Thyroid gland (tissue), 4 donors: ENCODE measurements at regions not wholly inside any gene's neighbourhood (a gene's known extent, or its start where the extent isn't known, plus 50 kb on each side); places are given as distances from the start of the nearest gene placed in this dataset.

Experiments used
- POLR2A ChIP-seq, 2 donors: fragments of 450-650 bp; IDR thresholded peaks; one replicate each; pipeline ENCODE4 v1.6.1; 2017; ENCODE audit warnings: antibody characterized with exemption in 2 of 2, mild to moderate bottlenecking in 2 of 2, moderate library complexity in 1 of 2
- TF ChIP-seq, protein P1 (sequence below), 6 experiments: fragments of 200-600 bp in 3 of 6; fragments of 450-650 bp in 3 of 6; sonication (generic) in 3 of 6; IDR thresholded peaks; one replicate each; pipeline ENCODE4 v1.5.1; 2016 to 2019; ENCODE audit warnings: antibody characterized with exemption in 6 of 6, mild to moderate bottlenecking in 2 of 6, inconsistent platforms in 1 of 6, moderate library complexity in 1 of 6

DNA sequence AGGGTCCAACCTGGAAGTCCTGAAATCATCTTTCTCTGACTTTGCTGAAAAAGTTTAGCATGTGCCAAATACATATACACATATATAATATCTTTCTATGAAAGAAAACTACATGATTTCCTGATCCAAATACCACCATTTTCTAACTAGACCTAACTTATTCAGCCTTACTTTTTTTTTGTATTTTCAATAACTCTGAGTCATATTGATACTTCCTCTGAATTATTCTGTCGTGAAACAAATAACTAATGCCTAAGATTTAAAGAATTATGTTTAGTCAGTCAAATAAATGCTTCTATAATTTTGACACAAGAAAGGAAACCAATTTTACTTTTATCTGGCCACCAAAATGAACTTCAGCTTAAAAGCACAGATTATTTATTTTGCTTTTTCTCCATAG is 760.2 kb upstream of the GBE1 start:
- TF ChIP-seq, protein P1, sequence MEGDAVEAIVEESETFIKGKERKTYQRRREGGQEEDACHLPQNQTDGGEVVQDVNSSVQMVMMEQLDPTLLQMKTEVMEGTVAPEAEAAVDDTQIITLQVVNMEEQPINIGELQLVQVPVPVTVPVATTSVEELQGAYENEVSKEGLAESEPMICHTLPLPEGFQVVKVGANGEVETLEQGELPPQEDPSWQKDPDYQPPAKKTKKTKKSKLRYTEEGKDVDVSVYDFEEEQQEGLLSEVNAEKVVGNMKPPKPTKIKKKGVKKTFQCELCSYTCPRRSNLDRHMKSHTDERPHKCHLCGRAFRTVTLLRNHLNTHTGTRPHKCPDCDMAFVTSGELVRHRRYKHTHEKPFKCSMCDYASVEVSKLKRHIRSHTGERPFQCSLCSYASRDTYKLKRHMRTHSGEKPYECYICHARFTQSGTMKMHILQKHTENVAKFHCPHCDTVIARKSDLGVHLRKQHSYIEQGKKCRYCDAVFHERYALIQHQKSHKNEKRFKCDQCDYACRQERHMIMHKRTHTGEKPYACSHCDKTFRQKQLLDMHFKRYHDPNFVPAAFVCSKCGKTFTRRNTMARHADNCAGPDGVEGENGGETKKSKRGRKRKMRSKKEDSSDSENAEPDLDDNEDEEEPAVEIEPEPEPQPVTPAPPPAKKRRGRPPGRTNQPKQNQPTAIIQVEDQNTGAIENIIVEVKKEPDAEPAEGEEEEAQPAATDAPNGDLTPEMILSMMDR (IDR thresholded peaks at IDR 0.05): no peak
- no peak for TF ChIP-seq POLR2A (IDR thresholded peaks at IDR 0.05)
